ENCODE measurements at regions not wholly inside any gene's neighbourhood (a gene's known extent, or its start where the extent isn't known, plus 50 kb on each side); places are given as distances from the start of the nearest gene placed in this dataset.
A peak's percentile ranks its signal among the peaks of the same experiment; 100 is the strongest.

DNA sequence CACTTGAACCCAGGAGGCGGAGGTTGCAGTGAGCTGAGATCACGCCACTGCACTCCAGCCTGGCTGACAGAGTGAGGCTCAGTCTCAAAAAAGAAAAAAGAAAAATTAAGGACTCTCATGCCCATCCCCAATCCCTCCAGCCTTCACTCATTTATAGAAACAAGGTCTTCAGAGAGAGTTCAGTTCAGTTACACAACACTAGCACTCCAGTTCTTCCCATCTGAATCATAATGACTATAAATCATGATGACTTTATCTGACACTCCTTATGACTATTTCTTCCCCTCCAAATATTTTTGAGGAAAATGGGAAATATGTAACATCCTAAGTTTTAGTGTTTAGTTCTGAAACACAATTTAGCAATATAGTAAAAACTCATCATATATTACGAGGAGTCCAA is 107.4 kb upstream of the LSM8 start:
- H4K20me1 ChIP-seq (ENCODE audit: low read length): no peaks in the 10 kb centered on the region
- ATAC-seq (no peak), DNase-seq (no peak)
- ChIA-PET CTCF (no interaction called here), POLR2A (ENCODE audit: unreplicated experiment) (no interaction called here)
- no peaks in the 10 kb centered on the region for H3F3A ChIP-seq (ENCODE audit: low read length, unreplicated experiment)
- TF ChIP-seq EZH2phosphoT487 (IDR thresholded peaks at IDR 0.05; ENCODE audit: borderline replicate concordance, low read length) (no peak), EZH2 (IDR thresholded peaks at IDR 0.05; ENCODE audit: low read length, unreplicated experiment) (no peak)
- TF ChIP-seq, protein P1, sequence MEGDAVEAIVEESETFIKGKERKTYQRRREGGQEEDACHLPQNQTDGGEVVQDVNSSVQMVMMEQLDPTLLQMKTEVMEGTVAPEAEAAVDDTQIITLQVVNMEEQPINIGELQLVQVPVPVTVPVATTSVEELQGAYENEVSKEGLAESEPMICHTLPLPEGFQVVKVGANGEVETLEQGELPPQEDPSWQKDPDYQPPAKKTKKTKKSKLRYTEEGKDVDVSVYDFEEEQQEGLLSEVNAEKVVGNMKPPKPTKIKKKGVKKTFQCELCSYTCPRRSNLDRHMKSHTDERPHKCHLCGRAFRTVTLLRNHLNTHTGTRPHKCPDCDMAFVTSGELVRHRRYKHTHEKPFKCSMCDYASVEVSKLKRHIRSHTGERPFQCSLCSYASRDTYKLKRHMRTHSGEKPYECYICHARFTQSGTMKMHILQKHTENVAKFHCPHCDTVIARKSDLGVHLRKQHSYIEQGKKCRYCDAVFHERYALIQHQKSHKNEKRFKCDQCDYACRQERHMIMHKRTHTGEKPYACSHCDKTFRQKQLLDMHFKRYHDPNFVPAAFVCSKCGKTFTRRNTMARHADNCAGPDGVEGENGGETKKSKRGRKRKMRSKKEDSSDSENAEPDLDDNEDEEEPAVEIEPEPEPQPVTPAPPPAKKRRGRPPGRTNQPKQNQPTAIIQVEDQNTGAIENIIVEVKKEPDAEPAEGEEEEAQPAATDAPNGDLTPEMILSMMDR (conservative IDR thresholded peaks at IDR 0.05; ENCODE audit: low read depth, low read length): no peak
- H3K27ac ChIP-seq (ENCODE audit: low read length): no peak overlapping the region
- no peaks in the 10 kb centered on the region for H3K9me3 ChIP-seq (ENCODE audit: low read length)
- H3K9ac ChIP-seq (ENCODE audit: low read length): no peak overlapping the region
- H2AFZ ChIP-seq (ENCODE audit: low read length): no peak overlapping the region
- H3K79me2 ChIP-seq (ENCODE audit: low read length): no peaks in the 10 kb centered on the region
- H3K9me2 ChIP-seq (replicated peaks; ENCODE audit: low read length): 0 out of 2 replicates have a peak, but pooled peaks cover 4% of the 10 kb centered on the region
- H3K4me2 ChIP-seq (ENCODE audit: low read length): no peak overlapping the region
- no peaks in the 10 kb centered on the region; the same call in 1 of the 2 replicates for H3K4me1 ChIP-seq (ENCODE audit: insufficient read depth, low read length)
- no peak overlapping the region for H3K4me3 ChIP-seq (ENCODE audit: low read length)
- intact Hi-C loops (cut with micrococcal nuclease): no loop called here
- H3K27me3 ChIP-seq (ENCODE audit: low read length): no peaks in the 10 kb centered on the region
- no TSS peak for BruUV-seq (replicated peaks)
- no peaks in the 10 kb centered on the region for H3K36me3 ChIP-seq (ENCODE audit: low read depth, low read length)

DNA sequence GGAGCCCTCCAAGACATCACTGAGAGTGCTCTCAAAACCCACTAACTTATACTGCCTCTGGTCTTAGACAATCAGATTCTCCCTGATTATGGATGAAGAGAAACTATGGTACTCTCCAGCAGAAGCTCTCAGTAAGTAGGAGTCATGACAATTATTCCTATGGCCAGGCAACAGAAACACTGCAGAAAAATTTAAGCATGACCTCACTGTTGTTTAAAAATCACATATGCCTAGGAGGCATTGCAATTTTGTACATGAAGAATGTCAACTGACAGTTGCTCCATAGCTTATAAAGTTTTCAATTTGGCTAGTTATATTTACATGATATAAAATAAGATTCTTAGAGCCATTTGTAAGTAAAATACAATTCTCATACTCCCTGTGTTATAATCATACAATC is 105.9 kb upstream of the LSM8 start:
- POLR2A ChIA-PET (ENCODE audit: unreplicated experiment): no interaction called here

DNA sequence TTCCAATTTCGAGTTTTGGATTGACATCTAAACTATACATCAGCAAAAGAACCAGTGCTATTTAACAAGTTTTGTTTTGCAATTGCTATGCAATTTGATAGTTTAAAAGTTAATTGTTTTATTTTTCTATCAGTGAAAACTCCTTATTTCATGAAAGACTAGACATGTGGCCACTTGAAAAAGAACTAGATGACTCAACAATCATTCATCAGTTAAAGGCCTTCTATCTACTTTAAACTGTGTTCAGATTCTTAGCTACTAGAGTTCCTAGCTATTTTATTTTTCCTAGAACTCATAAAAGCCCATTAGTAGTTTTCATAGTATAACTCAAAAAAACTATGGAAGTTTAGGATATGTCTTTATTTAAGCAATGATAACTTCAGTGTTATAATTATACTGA is 104.6 kb upstream of the LSM8 start:
- TF ChIP-seq, protein P1 (conservative IDR thresholded peaks at IDR 0.05; ENCODE audit: low read depth, low read length): no peak
- TF ChIP-seq EZH2 (IDR thresholded peaks at IDR 0.05; ENCODE audit: low read length, unreplicated experiment) (no peak), EZH2phosphoT487 (IDR thresholded peaks at IDR 0.05; ENCODE audit: borderline replicate concordance, low read length) (no peak)
- no peak overlapping the region for H3K4me3 ChIP-seq (ENCODE audit: low read length)
- peak; percentile 62 for ATAC-seq
- no TSS peak for BruUV-seq (replicated peaks)
- no peak overlapping the region for H3K4me2 ChIP-seq (ENCODE audit: low read length)
- no peak overlapping the region for H2AFZ ChIP-seq (ENCODE audit: low read length)
- no peaks in the 10 kb centered on the region; the same call in 1 of the 2 replicates for H3K4me1 ChIP-seq (ENCODE audit: insufficient read depth, low read length)
- H3K27me3 ChIP-seq (ENCODE audit: low read length): no peaks in the 10 kb centered on the region
- H3K9me3 ChIP-seq (ENCODE audit: low read length): no peaks in the 10 kb centered on the region
- no peaks in the 10 kb centered on the region for H3F3A ChIP-seq (ENCODE audit: low read length, unreplicated experiment)
- no peaks in the 10 kb centered on the region for H3K36me3 ChIP-seq (ENCODE audit: low read depth, low read length)
- H3K9me2 ChIP-seq (replicated peaks; ENCODE audit: low read length): 0 out of 2 replicates have a peak, but pooled peaks cover 4% of the 10 kb centered on the region
- H3K79me2 ChIP-seq (ENCODE audit: low read length): no peaks in the 10 kb centered on the region
- intact Hi-C loops (cut with micrococcal nuclease): no loop called here
- ChIA-PET POLR2A (ENCODE audit: unreplicated experiment) (interaction anchor here (0.6 kb wide), 1 partner anchor 105 kb away, joined by 4 read pairs; no protein-coding TSS in a partner anchor), CTCF (no interaction called here)
- H4K20me1 ChIP-seq (ENCODE audit: low read length): no peaks in the 10 kb centered on the region
- DNase-seq: peak; percentile 17
- no peak overlapping the region for H3K9ac ChIP-seq (ENCODE audit: low read length)
- no peak overlapping the region for H3K27ac ChIP-seq (ENCODE audit: low read length)

More for the DNA sequence above, 105.9 kb upstream of the LSM8 start:
- Histone ChIP-seq H3K9me3 (ENCODE audit: low read length) (no peaks in the 10 kb centered on the region), H3K27ac (ENCODE audit: low read length) (no peak overlapping the region), H3K27me3 (ENCODE audit: low read length) (no peaks in the 10 kb centered on the region), H3K4me3 (ENCODE audit: low read length) (no peak overlapping the region), H3F3A (ENCODE audit: low read length, unreplicated experiment) (no peaks in the 10 kb centered on the region), H3K79me2 (ENCODE audit: low read length) (no peaks in the 10 kb centered on the region), H3K9ac (ENCODE audit: low read length) (no peak overlapping the region), H2AFZ (ENCODE audit: low read length) (no peak overlapping the region), H3K9me2 (replicated peaks; ENCODE audit: low read length) (0 out of 2 replicates have a peak, but pooled peaks cover 4% of the 10 kb centered on the region), H4K20me1 (ENCODE audit: low read length) (no peaks in the 10 kb centered on the region), H3K36me3 (ENCODE audit: low read depth, low read length) (no peaks in the 10 kb centered on the region), H3K4me2 (ENCODE audit: low read length) (no peak overlapping the region), H3K4me1 (ENCODE audit: insufficient read depth, low read length) (no peaks in the 10 kb centered on the region; the same call in 1 of the 2 replicates)
- ATAC-seq: no peak
- intact Hi-C loops (cut with micrococcal nuclease): no loop called here
- TF ChIP-seq EZH2 (IDR thresholded peaks at IDR 0.05; ENCODE audit: low read length, unreplicated experiment): no peak
- TF ChIP-seq EZH2phosphoT487 (IDR thresholded peaks at IDR 0.05; ENCODE audit: borderline replicate concordance, low read length): no peak
- TF ChIP-seq, protein P1 (conservative IDR thresholded peaks at IDR 0.05; ENCODE audit: low read depth, low read length): no peak
- BruUV-seq (replicated peaks): no TSS peak
- CTCF ChIA-PET: no interaction called here
- DNase-seq: no peak
